ENCODE measurements at regions not wholly inside any gene's neighbourhood (a gene's known extent, or its start where the extent isn't known, plus 50 kb on each side); places are given as distances from the start of the nearest gene placed in this dataset.

- ChIA-PET POLR2A (no interaction called here), CTCF (interaction anchor here (1.0 kb wide), 1 partner anchor 168 kb away, joined by 4 read pairs; no protein-coding TSS in a partner anchor)
- Histone ChIP-seq H3K9me3 (replicated peaks; ENCODE audit: control insufficient read depth, insufficient read depth, low read length) (no peaks in the 10 kb centered on the region), H2AFZ (ENCODE audit: low read depth, low read length) (no peak overlapping the region), H3K27me3 (ENCODE audit: control insufficient read depth in 2 of 2, insufficient read depth in 2 of 2, low read length in 2 of 2) (peaks cover 17 to 27% of the 10 kb centered on the region in 2 experiments), H3K4me3 (replicated peaks in 1 of 3; ENCODE audit: insufficient read depth in 1 of 3, low read depth in 1 of 3, low read length in 3 of 3) (no peak overlapping the region), H3K9ac (replicated peaks; ENCODE audit: extremely low read depth, insufficient read depth, low read length) (no peak overlapping the region), H3K79me2 (ENCODE audit: control insufficient read depth, insufficient read depth, low read length) (no peaks in the 10 kb centered on the region), H3K27ac (ENCODE audit: insufficient read depth, low read depth, low read length) (no peak overlapping the region), H4K20me1 (replicated peaks; ENCODE audit: control insufficient read depth, extremely low read depth, insufficient read depth, low read length) (no peaks in the 10 kb centered on the region), H3K4me2 (ENCODE audit: insufficient read depth, low read length) (no peak overlapping the region), H3K9me1 (replicated peaks; ENCODE audit: control insufficient read depth, extremely low read depth, insufficient read depth, low read length) (no peaks in the 10 kb centered on the region), H3K4me1 (ENCODE audit: control insufficient read depth, extremely low read depth, insufficient read depth, low read length) (no peaks in the 10 kb centered on the region), H3K36me3 (ENCODE audit: control insufficient read depth in 2 of 2, extremely low read depth in 1 of 2, insufficient read depth in 2 of 2, low read length in 2 of 2) (no peaks in the 10 kb centered on the region)
- intact Hi-C loops (cut with micrococcal nuclease): no loop called here
- no TSS peak for BruUV-seq (replicated peaks)
- DNase-seq (ENCODE audit: low read depth, low spot score) (no peak), FAIRE-seq (no peak)
- TF ChIP-seq POLR2A (IDR thresholded peaks at IDR 0.05; ENCODE audit: low read depth, low read length) (no peak), MAX (IDR thresholded peaks at IDR 0.05; ENCODE audit: insufficient read depth, insufficient read length) (no peak), POLR2AphosphoS5 (IDR thresholded peaks at IDR 0.05; ENCODE audit: insufficient read depth, low read depth, low read length) (no peak), CTCF (IDR thresholded peaks at IDR 0.05; ENCODE audit: extremely low read depth in 1 of 2, insufficient read depth in 1 of 2, low read depth in 1 of 2, low read length in 2 of 2) (no peak), FOS (IDR thresholded peaks at IDR 0.05; ENCODE audit: borderline replicate concordance, insufficient read depth, low read length) (no peak), MYC (IDR thresholded peaks at IDR 0.05; ENCODE audit: low read depth, low read length) (no peak), JUN (IDR thresholded peaks at IDR 0.05; ENCODE audit: borderline replicate concordance, insufficient read depth, insufficient read length, low read depth) (no peak), GATA2 (IDR thresholded peaks at IDR 0.05; ENCODE audit: insufficient read depth, insufficient read length, low read depth, low read length) (no peak), EZH2 (IDR thresholded peaks at IDR 0.05; ENCODE audit: borderline replicate concordance, low read depth, low read length, severe bottlenecking) (no peak)
- dilution Hi-C loops (cut with MboI; ENCODE audit: extremely low pct_ligation_motif_present, low sequenced_read_pairs): no loop called here
Measured at GRCh38 chr4:41475402-41475801, 62.6 kb upstream of the LIMCH1 start.

Data from endothelial cell of umbilical vein (primary cell).